ENCODE measurements at regions not wholly inside any gene's neighbourhood (a gene's known extent, or its start where the extent isn't known, plus 50 kb on each side); places are given as distances from the start of the nearest gene placed in this dataset.

DNA sequence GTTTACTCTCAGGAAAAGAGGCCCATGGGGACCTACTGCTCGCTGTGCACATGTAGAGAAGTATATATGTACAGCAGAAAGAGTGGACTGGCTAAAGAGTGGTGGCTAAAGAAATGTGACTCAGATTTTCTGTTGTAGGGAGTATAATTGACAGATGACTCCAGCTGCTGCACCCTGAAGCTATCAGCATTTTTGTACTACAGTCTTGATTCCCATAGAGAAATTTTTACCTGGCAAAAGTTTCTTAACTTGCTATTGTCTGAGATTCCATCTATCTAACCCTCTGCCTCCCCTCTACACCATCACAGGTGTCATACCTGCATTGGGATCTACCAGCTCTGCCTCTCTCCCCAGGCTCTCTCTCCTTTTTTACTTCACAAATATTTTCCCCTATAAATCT is 296.0 kb upstream of the KYNU start:
- TF ChIP-seq, protein P1, sequence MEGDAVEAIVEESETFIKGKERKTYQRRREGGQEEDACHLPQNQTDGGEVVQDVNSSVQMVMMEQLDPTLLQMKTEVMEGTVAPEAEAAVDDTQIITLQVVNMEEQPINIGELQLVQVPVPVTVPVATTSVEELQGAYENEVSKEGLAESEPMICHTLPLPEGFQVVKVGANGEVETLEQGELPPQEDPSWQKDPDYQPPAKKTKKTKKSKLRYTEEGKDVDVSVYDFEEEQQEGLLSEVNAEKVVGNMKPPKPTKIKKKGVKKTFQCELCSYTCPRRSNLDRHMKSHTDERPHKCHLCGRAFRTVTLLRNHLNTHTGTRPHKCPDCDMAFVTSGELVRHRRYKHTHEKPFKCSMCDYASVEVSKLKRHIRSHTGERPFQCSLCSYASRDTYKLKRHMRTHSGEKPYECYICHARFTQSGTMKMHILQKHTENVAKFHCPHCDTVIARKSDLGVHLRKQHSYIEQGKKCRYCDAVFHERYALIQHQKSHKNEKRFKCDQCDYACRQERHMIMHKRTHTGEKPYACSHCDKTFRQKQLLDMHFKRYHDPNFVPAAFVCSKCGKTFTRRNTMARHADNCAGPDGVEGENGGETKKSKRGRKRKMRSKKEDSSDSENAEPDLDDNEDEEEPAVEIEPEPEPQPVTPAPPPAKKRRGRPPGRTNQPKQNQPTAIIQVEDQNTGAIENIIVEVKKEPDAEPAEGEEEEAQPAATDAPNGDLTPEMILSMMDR (conservative IDR thresholded peaks at IDR 0.05; ENCODE audit: low read length): no peak
- no peak for DNase-seq (ENCODE audit: low read depth)
- H3K4me3 ChIP-seq (ENCODE audit: low read length): no peak overlapping the region

DNA sequence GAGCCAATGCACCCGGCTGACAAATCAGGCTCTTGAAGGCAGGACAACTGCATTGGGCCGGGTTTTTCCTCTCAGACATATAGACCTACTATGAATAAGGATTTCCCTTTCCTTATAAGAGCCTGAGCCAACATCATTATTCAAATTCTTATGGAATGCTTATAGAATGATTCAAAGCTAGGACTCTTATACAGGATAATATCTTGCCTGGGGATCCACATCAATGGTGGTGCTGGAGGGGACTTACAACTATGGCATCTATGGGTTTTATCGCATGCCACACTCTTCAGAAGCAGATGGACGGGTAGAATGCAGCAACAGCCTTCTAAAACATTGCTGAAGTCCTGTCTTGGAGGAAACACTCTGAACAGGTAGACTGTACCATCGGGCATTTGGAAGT is 296.8 kb upstream of the KYNU start:
- no peak for DNase-seq (ENCODE audit: low read depth)
- no peak overlapping the region for H3K4me3 ChIP-seq (ENCODE audit: low read length)
- TF ChIP-seq, protein P1 (conservative IDR thresholded peaks at IDR 0.05; ENCODE audit: low read length): no peak

- no peak overlapping the region for H3K4me3 ChIP-seq (ENCODE audit: low read length)
- TF ChIP-seq, protein P1 (conservative IDR thresholded peaks at IDR 0.05; ENCODE audit: low read length): no peak
- no peak for DNase-seq (ENCODE audit: low read depth)
These were observed 301.9 kb upstream of the KYNU start for GRCh38 chr2:142575561-142575960.

DNA sequence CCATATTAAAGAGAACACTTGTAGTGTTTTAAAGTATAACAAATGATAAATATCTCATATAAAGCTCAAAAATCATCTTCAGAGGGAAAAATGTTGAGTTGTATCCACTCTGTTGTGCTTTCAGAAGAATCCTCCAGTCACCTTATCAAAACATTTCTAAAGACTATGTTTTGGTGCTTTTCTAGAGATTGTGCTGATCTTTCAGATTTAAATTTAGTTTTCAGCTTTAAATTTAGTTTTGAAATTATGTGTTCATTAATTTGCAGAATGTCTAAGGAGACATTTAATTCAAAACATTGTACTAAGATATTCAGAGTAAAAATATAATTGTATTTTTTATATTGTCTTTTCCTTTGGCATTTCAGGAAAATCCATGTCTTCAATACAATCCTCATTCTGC is 303.1 kb upstream of the KYNU start:
- TF ChIP-seq, protein P1 (conservative IDR thresholded peaks at IDR 0.05; ENCODE audit: low read length): no peak
- H3K4me3 ChIP-seq (ENCODE audit: low read length): no peak overlapping the region
- no peak for DNase-seq (ENCODE audit: low read depth)

DNA sequence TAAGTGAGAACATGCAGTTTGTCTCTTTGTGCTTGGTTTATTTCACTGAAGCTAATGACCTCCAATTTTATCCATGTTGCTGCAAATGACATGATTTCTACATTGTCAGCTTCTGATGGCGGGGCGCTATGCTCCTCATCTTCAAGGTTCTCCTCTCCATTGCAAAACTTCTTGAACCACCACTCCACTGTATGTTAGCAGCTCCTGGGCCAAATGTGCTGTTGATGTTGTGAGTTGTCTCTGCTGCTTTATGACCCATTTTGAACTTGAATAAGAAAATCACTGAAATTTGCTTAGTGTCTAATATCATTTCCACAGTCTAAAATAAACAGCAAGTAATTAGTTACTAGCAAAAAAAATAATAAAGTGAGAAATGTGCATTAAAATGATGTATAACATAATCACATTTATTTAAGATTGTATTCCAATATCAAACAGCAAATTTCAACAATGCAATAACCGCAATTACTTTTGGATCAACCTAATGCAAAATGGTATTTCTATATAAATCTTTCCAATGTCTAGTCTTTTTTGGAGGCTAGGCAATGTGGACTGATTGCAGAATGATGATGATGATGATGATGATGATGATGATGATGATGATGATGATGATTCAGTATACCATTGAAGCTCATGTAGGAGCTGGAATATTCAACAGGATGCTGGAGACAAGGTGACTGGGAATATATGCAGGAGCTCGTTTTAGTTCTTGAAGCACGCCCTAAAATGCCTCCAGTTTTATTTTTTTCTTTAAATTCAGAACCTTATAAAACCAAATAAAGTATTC is 304.9 kb upstream of the KYNU start:
- no peak for DNase-seq (ENCODE audit: low read depth)
- no peak overlapping the region for H3K4me3 ChIP-seq (ENCODE audit: low read length)
- TF ChIP-seq, protein P1 (conservative IDR thresholded peaks at IDR 0.05; ENCODE audit: low read length): no peak

DNA sequence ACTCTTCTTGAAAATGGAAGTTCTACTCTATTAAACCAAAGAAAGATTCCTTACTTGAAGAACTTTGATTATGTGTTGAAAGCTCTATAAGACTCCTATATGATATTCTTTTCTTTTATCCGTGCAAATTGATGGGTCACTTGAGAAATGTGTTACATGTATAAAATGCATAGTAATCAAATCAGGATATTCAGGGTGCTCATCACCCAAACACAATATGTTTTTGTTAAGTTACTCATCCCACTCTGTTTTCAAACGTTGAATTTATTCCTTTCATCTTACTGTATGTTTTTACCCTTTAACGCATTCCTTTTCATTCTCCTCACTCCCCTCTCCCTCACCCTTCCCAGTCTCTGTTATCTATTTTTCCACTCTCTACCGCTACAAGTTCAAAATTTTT is 305.5 kb upstream of the KYNU start:
- DNase-seq (ENCODE audit: low read depth): no peak
- no peak overlapping the region for H3K4me3 ChIP-seq (ENCODE audit: low read length)
- TF ChIP-seq, protein P1 (conservative IDR thresholded peaks at IDR 0.05; ENCODE audit: low read length): no peak

DNA sequence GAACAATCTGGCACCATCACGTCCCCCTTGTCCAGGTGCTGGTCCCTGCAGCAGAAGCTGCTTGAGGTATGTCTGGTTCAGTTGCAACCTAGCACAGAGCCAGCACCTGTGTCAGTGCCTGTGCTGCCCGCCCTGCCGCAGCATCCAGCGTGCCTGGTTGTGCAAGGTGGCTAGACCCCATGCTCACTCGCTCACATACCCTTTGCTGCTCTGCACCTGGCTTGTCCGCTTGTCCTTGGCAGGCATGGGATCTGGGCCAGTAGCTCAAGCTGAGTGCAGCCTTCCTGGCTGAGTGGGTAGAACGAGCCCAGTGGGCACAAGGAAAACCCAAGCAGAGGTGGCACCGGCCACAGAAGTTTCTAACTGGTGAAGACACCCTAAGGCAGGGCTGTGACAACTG is 314.6 kb upstream of the KYNU start:
- TF ChIP-seq, protein P1 (conservative IDR thresholded peaks at IDR 0.05; ENCODE audit: low read length): no peak
- H3K4me3 ChIP-seq (ENCODE audit: low read length): no peak overlapping the region
- DNase-seq (ENCODE audit: low read depth): no peak
